GM21717 (cell line): ENCODE measurements at regions not wholly inside any gene's neighbourhood (a gene's known extent, or its start where the extent isn't known, plus 50 kb on each side); places are given as distances from the start of the nearest gene placed in this dataset.
A peak's percentile ranks its signal among the peaks of the same experiment; 100 is the strongest.

ENCODE experiments used
- ATAC-seq: cut with Tn5 transposase; IDR thresholded peaks from one replicate; pipeline ENCODE4 v1.9.1; 2021; ENCODE audit warnings: mild to moderate bottlenecking, moderate library complexity; ENCODE audit not compliant: unreplicated experiment

DNA sequence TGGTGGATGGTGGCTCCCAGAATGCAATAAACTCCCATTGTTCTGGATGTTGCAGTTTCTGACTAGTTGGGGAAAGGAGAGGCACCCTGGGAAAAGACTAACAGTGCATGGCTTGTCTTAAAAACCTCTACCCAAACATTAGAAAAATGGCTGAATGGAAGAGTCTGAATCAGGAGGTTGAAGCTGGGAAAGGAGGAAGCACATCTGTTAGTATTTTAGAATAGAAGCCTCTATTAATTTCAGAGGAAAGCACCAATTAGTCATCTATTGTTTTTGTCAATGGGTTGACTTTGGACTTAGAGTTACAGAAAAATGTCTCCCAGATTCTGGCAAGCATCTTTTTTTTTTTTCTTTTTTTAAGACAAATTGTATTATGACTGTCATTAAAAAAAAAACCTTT lies 56.1 kb upstream of the ELMO1 start:
- no peak for ATAC-seq

DNA sequence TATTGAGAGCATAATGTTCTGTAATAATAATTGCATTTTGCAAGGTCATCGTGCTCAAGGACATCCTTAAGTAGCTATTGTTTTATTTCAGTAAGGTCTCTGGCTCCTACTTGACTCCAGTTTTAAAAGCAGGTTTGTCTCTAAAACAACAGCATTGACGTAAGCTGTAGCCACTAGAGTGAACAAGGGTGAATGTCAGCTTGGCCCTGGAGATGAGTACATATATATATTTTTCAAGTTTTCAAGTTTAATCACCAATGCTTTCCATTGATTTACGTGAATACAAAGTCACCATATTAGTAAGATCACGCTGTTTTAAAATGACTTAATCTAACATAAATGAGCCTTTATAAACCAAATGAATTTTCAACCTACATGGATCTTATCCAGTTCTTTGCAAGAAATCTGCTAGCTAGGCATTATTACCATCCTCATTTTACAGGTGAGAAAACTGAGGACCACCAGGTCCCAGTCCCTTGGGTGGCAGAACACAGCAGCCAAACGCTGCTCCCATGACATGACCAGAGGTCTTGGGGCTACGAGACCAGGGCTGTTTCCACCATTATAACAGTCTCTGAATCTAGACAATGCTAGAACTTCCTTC lies 57.2 kb upstream of the ELMO1 start:
- no peak for ATAC-seq

GRCh38 chr7:37508118-37508517 lies 59.5 kb upstream of the ELMO1 start:
- no peak for ATAC-seq

- ATAC-seq: no peak
These were observed 61.5 kb upstream of the ELMO1 start for GRCh38 chr7:37510043-37510634.

GRCh38 chr7:37511915-37512314 lies 63.3 kb upstream of the ELMO1 start:
- ATAC-seq: no peak

DNA sequence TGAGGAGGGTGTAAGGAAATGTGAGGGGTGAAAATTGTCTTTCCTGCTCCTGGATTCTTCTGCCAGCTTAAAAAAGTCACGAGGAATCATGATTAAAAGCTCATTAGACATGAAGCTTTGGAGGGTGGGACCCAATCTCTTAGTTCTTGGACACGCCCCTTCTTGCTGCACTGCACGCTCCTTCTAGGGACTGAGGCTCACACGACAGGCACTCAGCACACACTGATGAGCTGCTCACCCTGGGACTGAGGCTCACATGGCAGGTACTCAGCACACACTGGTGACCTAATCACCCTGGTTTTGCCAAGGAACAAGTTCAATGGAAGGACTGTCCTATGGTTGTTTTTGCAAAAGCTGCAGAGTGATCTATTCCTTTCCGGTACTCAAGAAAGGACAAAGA lies 65.8 kb upstream of the ELMO1 start:
- ATAC-seq: no peak

DNA sequence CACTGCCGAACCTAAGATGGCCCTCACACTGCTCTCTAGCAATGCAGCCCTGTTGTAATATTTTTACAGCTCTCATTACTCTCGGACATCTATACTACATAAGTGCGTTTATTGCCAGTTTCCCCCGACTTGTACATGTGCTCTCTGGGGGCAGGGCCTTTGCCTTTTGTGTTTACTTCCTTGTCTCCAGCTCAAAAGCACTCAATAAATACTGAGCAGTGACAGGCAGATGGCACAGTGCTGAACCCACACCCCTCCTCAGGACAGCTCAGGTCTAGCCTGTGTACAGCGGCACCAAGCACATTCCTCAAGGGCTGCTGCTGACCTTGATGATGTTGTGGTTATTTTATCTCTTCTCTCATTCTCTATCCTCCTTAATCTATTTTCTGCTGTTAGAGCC lies 68.0 kb upstream of the ELMO1 start:
- no peak for ATAC-seq

DNA sequence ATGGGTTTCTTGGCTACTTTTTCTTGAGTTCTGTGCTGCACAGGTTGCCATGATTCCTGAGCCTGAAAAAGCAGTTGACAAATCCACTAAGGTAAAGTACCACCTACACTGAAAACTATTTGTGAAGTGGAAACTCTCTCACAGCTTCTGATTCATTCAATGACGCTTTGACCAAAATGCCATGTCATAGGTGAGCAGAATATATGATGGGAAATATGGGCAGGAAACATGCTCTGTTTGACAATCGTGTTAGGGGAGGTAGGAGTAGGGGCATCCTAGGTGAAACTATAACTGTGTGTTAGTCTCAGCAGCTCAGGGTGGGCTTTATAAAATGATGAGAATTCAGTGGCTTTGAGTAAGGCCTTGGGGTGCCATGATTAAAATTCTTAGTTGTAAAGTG lies 69.6 kb upstream of the ELMO1 start:
- no peak for ATAC-seq

DNA sequence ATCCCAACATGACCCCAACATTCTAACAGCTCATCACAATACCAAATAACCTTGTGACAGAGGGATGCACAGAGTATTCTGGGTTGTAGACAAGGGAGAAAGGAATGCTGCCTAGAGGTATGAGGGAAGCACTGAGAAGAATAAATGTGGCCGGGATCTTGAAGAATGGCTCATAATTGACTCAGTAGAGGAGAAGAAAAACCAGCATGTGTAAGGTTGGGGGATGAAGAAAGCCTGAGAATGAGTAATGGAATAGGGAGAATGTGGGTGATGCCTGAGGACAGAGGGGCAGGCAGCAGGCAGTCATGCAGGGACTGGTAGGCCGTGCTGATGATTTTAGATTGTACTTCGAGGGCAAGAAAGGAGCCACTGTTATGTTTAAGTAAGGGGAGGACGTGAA lies 75.4 kb upstream of the ELMO1 start:
- ATAC-seq: no peak

- ATAC-seq: no peak
These were observed 76.1 kb upstream of the ELMO1 start for GRCh38 chr7:37524797-37525196.

DNA sequence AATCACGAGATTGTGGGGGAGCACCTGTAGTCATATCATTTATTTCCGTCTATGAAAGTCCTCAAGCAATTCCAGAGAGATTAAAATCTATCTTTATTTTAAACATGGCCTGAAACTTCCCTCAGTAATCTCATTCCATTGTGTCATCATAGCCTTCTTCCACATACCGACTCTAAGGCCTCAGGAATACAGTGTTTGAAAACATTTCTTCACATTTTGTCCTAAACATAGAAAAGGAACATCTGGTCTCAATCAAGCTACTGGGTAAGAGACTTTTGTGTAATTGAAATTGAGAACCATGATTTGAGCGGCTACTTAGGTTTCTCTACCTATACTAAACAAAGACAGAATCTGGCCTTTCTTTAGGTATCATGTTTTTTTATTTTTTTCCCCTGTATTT lies 78.0 kb upstream of the ELMO1 start:
- ATAC-seq: no peak

DNA sequence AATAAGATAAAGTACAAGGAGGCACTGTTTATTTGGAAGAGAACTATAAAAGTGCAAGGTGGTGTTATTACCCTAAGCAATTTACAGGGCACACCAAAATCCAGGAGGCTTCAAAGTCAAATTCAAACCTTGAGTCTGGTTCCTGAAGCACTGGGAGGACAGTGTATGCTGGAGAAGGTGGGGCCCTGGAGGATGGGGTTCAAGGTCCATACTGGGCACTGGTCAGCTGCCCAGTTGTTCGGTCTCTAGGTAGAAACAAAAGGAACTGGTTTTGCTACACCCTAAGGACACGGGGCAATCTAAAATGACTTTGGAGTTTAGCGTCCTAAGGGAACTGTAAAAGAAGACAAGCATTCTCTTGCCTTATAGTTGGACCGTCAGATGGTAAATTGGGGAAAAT lies 78.4 kb upstream of the ELMO1 start:
- ATAC-seq: no peak

GRCh38 chr7:37531225-37531624 lies 82.6 kb upstream of the ELMO1 start:
- no peak for ATAC-seq

DNA sequence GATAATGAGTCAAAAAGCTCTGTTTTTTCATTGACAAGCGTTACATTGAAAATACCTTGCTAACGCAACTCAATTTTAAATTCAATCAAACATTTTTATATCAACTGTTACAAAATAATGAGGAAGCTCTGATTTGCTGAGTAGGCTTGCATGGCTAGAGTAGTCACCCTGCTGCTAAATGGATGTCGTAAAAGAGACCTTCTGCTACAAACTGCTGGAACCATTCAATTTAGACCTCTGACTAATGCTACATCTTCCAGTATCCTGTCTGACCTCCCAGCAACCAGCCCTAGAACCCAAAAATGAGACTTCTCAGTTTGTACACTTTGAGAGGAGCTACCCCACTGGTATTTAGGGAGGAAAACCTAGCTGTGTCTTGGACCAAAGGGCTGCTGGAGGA lies 84.0 kb upstream of the ELMO1 start:
- ATAC-seq: no peak

GRCh38 chr7:37534893-37535610 lies 86.4 kb upstream of the ELMO1 start:
- ATAC-seq: no peak

GRCh38 chr7:37535841-37536240 lies 87.2 kb upstream of the ELMO1 start:
- no peak for ATAC-seq

DNA sequence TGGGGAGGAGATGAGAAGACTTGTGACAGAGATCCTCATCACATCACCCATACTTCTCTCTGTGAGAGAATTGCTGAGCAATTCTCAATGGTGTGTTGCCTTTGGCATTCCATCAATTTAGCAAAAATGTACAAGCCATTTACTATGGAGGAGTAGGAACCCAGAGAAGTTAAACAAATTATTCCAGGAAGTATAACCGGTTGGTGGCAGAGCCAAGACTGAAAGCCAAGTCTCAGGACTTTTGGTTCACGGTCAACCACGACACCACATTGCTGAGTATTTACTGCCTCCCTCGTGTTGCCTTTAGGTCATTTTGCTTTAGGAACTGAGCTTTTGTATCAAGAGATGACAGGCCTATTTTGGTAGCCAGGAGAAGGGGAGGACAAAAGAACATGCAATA lies 88.0 kb upstream of the ELMO1 start:
- no peak for ATAC-seq

- no peak for ATAC-seq
These were observed 88.8 kb upstream of the ELMO1 start for GRCh38 chr7:37537439-37537838.

- no peak for ATAC-seq
These were observed 90.3 kb upstream of the ELMO1 start for GRCh38 chr7:37538945-37539344.

DNA sequence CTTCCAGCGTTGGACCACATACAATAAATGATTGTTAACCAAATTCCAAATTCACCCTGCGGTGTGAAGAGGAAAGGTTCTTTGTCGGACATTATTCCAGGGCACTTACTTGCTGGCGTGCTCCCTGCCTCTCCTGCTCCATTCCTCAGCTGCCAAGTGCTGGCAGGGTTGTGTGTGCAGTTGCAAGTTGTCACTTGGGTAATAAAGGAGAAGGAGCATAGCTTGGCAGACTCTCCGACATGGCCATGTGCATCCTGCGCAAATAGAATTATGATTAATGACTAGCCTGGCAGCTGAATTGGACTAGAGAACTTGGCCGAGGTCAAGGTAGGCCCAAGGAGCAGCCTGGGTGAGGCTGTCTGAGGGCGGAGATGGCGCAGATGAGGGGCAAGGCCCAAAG lies 92.3 kb upstream of the ELMO1 start:
- no peak for ATAC-seq

DNA sequence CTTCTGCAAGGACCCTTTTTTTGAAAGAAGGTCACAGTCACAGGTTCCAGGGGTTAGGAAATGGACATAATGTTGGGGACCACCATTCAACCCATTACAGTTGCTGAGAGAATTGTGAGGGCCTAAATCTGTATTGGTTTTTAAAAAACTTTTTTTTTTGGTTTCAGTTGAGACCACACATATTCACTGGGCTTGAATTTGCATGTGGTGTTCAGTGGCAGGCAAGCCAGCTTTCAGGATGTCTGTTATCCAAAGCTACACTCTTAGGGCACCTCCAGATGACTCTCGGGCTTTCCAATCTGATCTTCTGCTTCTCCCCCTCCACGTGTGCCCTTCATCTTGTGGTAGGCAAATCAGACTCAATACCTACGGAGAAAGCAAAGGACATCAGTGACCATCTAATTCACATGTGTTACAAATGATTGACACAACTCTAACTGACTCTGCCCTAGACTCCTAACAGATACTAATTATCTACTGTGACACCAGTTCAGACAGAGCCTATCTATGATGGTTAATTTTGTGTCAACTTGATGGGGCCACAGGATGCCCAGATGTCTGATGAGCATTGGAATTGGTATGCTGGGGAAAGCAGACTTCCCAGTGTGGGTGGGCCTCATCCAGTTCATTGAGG lies 93.3 kb upstream of the ELMO1 start:
- ATAC-seq: peak; percentile 89
